Eye (tissue), 1 donor: ENCODE measurements at regions not wholly inside any gene's neighbourhood (a gene's known extent, or its start where the extent isn't known, plus 50 kb on each side); places are given as distances from the start of the nearest gene placed in this dataset.
"Not testable (repeated sequence)": the region's sequence is repeated elsewhere in the genome, so short reads cannot be mapped to it uniquely, and the experiment has no call there.

Source experiments
- DNase-seq: peaks from one replicate; pipeline ENCODE4 v3.0.0-alpha.2; 2015

DNA sequence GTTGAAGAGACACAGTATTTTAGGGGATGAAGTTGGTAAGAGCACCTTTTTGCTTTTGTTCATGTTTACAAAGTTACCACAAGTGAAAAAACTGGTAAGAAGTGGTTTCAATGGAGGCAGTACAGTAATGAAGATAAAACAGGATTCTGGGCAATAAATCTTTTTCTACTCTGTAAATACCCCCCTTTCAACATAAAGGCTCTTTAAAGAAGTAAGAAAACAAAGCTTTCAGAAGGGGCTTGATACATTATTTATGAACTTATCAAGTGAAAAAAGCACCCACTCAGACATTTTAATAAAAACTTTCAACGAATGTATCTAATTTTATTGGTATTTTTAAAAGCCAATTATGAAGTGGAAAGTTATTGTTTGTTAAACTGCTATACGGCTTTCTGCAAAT is 522.9 kb downstream of the ZEB2 start:
- no peak for DNase-seq

DNA sequence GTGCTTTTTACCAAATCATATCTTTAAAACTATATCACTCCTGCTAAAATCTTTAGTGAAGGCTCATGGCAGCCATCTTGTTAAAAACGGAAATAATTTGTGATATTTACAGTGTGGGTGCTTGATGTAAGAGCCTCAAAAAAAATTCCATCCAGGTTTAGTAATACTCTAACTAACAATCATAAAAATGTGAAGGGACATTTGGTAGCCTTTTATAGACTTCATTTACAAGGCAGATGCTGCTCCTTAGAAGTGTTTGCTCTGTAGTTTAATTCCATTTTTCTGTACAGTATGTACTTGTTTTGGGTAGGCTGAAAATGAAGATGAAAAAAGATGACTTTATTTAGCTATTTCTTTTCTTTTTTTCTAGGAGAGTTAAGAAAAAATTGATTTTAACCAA is 525.0 kb downstream of the ZEB2 start:
- no peak for DNase-seq

DNA sequence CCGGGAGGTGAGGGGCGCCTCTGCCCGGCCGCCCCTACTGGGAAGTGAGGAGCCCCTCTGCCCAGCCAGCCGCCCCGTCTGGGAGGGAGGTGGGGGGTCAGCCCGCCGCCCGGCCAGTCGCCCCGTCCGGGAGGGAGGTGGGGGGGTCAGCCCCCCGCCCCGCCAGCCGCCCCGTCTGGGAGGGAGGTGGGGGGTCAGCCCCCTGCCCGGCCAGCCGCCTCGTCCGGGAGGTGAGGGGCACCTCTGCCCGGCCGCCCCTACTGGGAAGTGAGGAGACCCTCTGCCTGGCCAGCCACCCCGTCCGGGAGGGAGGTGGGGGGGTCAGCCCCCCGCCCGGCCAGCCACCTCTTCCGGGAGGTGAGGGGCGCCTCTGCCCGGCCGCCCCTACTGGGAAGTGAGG is 528.3 kb downstream of the ZEB2 start:
- not testable (repeated sequence) for DNase-seq

DNA sequence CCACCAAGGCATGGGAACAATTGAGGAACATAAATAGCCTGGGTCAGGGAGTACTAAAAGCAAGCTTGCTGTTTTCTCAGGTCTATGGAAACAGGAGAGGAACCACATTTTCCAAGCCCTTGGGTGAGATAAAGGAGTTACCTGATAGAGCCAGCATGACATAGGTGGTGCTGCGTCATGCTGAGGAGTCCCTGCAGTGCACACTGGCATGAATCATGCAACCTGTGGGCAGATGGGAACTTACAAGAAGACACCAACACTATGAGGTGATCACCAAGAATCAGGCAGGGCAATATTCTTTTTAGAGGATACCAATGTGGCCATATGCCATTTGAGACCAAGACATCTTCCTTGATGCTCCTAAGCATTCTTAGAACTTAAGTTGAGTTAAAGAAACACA is 531.8 kb downstream of the ZEB2 start:
- DNase-seq: no peak

DNA sequence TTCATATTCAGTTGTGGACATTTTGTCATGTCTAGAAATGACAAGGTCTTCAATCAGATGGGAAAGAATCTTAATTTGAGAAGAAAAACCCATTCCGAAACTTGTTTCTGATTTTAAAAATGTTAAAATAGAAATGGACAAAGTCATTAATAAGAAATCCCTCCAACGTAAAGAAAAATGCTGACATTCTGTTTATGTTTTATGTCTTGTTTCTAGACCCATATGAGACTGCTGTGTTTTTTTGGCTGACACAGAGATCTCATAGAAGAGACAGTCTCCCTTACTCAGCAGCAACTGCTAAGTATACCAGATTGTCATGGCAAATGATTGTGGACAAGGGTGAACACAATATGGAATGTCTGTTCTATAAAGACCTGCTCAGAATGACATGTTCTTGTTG is 538.5 kb downstream of the ZEB2 start:
- no peak for DNase-seq

DNA sequence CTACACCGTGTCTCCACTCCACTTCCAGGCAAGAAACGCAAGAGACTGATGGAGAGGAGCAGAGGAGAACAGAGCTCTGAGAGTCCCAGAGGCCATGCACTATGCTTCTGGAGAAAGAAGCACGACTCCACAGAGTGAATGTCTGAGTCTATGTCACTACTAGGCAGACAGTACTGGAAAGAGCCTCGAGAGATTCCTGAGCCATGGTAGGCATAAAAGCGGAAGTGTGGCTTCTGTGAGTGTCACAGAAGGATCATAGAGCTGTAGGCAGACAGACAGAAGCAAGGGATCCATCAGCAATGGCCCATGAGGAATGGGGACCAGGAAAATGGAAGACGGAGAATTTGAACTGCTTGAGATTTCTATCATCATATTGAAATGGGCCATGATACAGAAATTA is 542.6 kb downstream of the ZEB2 start:
- no peak for DNase-seq

DNA sequence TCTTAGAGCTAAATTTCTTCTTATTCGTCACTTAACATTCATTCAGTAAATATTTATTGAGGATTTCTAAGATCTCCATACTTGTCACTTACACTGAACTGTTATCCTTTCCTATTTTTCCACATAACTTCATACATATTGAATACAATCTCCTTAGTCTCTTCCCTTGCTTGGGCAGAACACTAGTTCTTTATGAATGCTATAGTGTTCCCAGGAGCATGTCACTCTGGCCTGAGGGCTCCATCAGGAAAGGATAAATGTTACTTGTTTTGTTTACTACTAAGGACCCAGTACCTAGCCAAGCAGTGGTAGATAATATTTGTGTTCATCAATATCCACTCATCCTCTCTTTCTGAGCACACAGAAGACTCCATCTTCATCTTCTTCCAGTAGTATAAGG is 544.7 kb downstream of the ZEB2 start:
- DNase-seq: no peak

DNA sequence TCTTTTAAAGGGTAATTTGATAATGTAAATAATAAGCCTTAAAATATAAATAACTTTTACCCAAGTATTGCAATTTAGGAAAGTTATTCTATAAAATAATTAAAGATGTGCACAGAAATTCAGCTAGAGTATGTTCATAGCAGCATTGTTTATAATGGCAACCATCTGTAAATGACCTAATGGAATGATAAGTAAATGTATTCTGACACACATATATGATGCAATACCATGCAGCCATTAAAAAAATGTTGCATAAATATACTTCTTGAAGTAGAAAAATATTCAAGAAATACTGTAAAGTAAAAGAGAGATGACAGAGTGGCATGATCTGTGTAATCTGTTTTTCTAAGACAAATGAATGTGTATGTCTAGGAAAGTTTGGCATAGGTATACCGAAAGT is 545.7 kb downstream of the ZEB2 start:
- no peak for DNase-seq

DNA sequence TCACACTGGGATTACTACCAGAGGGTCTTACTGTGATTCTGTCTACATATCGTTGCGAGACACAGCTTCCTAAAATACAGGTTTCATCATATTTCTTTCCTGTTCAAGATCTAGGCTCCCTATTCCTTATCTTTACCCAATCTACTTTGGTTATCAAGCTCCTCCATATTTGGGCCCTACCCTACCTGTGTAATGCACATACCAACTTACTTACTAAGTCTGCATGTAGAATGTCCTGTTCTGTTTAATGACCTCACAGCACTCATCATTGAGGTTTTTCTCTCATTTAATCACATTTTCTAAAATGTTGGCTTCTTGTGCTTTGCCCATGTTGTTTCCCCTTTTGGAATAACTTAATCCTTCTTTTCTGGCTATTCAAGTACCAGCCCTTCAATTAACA is 551.1 kb downstream of the ZEB2 start:
- no peak for DNase-seq

DNA sequence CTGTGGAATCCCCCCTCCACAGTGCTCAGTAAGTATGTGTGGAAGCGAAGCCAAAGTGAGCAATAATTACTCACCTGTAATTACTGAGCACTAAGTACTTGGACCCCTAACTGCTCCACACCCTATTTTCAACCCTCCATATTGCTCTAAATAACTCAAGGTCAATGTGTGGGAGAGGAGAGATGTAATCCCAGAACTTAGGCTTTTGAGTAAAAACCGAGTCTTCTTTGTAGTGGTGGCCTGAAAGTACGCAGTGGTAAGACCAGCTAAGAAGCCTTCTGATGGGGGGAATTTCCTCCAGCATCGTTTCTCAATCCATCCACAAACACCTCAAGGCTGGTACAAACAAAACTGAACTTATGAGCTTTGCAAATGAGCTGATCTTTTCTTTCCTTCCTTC is 551.6 kb downstream of the ZEB2 start:
- DNase-seq: no peak

DNA sequence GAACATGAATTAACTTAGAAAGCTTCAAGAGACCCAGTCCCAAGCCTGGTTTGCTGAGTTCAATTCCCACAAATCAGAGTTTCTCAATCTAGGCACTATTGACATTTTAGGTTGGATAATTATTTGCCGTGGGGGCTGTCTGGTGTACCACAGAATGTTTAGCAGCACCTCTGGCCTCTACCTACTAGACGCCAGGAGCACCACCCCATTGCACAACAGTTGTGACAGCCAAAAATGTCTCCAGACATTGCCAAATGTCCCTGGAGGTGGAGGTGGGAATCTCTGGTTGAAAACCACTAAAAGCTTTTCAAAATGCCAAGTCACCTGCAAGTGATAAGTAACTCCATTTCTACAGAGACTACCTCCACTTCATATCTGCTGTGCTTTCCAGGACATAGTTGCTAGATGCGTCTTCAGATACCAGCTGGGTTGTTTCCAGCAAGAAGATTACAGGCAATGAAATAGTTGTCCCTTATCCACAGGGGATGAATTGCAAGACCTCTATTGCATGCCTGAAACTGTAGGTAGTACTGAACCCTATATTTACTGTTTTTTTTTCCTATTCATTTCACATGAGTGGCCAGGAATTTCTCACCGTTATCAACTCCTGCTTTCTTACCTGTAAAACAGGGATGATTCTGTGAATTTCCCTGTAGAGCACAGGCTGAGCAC is 554.3 kb downstream of the ZEB2 start:
- DNase-seq: no peak

DNA sequence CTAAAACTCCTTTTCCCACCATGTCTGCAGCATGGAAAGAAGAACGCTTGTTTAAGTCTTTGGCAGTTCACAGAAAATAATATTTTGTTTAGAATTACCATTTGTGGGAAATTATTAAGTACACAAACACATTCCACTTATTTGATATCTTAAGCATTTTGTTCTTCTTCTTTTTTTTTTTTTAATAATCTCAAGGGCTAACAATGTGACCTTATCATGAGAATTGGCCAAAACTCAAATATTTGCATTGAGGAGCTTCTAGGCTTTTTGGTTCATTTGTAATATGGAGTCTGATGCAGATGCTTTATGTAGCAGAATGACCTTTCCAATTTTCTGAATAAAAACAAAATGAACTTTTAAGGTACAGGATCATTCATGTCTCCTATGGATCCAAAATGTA is 555.0 kb downstream of the ZEB2 start:
- no peak for DNase-seq

DNA sequence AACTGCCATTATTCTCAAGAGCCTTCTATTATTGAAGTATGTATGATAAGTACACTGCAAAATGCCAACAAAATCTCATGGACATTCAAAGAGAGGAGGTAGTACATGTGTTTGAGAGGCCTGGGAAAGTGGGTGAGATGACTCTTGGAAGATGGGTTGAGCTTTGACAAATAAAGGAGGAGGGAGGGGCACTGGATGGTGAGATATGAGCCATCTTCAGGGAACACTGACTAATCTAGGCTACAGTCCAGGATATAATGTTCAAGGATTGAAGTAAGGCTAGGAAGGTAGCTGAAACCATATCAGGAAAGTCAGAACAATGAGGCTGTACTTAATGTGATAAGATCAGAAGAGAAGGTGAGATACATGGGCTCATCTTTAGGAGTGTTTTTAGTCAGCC is 559.7 kb downstream of the ZEB2 start:
- no peak for DNase-seq

DNA sequence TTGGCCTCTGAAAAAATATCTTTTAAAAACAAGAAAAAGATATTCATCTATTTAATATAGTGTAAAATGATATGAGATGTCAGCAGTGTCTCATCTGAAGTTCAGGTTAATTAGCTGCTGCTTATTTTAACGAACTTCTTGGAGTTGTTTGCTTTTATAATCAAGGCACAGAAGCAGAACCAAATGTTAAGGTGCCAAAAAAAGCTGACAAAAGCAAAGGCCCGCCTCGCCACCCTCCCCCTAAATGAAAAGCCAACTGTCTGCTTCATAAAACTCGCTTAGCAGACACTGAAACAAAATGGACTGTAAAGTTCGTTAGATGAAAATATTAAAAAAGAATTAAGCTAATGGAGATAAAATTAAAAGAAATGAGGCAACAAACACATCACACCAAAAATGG is 562.6 kb downstream of the ZEB2 start:
- no peak for DNase-seq

DNA sequence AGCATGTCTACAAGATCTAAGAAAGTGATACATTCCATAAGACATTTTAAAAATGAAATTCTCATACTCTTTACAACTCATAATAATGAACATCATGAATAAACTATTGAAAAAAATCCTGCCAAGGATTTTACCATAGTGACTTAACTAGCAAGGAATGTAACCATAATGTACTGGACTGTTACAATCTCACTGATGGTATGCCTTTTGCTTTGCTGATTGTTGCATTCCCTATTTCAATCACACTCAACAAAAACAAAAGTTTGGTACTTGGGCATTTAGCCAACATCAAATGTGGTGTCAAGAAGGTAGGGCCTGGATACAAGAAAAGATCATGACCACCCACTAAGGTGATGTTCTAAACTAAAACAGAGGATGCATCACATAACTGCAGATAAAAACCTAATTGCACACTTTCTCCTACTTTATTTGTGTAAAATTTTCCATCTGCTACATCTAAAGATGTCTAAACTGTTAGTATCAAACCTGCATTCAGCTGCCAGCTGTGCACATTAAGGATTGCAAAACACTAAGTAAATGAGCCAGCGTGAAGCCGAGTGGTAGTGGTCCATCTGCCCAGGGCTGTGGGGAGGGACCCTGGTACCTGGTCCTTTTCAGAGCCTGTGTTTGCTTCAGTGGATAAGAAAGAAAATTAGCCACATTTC is 564.4 kb downstream of the ZEB2 start:
- no peak for DNase-seq

DNA sequence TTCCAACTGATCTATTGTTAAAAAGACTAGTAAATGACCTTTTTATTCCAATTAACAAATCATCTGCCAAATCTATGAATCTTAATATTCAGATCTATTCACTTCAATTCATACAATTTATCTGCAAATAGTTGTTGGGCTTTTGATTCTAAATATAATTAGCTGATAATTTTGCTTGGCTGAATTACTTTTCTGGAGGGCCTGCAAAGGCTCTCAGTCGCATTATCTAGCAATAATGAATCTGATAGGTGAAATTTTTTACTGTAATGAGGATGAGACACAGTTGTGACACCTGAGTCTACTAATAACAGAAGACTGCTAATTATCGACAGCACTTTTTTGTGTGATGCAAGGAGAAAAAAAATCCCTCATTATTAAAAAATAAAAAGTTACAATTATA is 565.1 kb downstream of the ZEB2 start:
- no peak for DNase-seq

DNA sequence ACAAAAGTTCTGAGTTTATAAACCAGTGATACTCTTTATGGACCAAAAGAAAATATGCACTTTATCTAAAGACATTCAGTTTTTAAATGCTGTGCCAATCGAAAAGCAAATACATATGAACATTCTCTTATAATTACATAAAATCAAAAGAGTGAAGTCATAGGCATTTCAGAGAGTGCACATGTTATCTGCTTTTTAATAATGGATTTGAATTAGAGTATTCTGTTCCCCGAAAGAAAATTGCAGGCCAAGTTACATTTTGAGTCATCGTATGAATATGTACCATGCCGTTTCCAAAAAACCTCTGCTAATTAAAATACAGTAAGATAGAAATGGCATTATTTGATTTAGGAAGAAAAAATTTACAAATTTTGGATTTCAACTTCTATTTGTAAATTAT is 565.7 kb downstream of the ZEB2 start:
- no peak for DNase-seq

DNA sequence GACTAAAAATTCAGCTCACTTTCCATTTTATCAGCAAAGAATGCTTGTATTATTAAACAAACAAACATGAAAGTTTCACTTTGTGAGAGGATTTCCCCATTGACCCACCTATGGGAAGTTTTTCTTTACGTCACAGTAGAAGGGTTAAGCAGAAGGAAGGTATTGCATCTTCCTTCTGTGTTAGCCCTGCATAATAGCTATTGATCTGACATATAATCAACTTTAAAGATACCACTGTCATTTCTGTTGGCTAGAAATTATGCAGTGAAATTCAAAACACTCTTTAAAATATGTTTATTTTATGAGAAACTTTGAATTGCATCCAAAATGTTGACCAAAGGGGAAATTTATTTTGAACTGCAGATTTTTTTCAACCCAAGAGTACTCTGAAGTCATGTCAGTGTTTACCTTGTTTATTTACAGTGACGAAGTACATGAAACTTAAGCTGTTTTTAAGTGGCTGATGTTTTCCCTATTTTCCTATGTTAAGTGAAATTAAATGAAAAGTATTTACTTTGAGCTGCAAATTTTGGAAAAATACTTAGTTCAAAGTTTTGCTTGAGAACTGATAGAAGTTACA is 566.4 kb downstream of the ZEB2 start:
- DNase-seq: no peak

DNA sequence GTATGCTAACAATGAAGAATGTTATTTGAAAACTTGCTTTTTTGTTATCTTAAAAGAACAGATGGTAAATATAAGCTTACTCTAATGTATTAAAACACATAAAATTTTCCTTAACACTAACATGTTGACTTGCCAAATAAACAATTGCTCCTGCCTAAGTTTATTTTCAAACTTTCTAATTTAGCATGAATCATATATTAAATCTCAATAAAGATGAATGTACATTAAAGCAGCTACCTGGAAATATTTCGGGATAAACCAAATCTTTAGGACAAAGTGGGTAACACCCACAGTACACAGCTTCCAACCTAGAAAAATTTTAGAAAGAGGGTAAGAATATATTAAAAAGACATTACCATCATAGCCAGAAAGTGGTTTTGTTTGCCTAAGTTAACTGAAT is 567.4 kb downstream of the ZEB2 start:
- no peak for DNase-seq

DNA sequence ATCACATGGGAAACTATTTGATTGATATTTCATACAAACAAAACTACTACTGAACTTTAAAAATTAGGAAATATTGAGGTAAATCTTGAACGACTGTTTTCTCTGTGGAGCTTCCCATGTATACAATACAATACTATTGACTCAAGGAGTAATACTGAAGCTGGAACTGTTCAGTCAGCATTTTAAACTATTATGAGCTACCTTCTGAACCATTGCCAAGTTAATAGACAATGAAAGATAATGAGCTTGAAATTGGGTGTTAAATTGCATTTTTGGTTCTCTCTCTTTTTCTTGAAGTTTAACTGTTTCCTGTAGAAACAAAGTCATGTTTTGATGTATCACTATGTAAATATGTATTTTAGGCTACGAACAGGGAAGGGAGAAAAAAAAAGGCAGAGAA is 569.2 kb downstream of the ZEB2 start:
- no peak for DNase-seq

DNA sequence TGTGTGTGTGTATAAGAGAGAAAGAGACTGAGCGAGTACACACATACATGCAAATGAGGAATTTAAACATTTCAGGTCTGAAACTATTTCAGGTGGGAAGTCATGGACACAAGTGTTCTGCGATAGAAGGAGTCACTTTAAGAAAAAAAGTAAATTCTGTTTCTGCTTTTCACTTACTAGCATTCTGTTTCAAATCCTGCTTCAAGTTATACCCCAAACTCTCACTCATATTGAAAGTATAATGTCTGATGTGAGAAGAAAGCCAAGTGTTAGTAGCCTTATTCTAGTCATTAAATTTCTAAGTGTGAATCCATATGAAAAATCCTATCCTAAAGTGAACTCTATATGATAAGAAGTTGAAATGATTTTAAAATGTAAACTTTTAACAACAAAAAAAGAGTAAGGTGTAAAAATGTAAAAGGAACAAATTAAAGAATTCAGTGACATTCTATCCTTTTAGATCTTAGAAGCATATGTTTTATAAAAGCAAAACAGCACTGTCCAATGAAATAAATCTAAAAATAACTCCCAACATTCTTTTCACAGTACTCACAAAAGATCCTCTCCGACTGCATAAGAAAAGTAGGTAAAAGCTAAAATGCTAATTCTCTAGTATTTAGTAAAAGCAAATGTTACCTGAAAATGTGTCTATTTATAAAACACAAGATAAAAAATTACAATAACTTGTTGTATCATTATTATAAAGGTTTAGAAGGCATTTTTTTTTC is 570.6 kb downstream of the ZEB2 start:
- no peak for DNase-seq

DNA sequence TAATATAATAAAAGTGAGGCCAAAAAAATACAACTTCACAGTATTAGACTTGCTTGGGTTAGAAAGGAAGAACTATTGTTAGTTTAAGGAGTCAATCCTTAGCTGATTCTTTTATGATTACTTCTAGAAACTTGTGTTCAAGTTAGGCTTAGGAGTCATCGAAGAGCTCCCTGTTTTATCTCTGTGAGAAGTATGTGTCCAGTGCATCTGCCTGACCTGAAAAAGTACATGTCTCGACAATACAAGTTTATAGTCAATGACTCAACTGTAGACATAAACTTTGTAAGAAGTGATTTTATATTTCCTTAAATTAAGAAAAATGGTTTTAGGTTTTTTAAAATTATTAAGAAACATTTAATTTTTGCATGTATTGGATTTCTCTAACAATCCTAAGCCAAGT is 571.2 kb downstream of the ZEB2 start:
- no peak for DNase-seq

DNA sequence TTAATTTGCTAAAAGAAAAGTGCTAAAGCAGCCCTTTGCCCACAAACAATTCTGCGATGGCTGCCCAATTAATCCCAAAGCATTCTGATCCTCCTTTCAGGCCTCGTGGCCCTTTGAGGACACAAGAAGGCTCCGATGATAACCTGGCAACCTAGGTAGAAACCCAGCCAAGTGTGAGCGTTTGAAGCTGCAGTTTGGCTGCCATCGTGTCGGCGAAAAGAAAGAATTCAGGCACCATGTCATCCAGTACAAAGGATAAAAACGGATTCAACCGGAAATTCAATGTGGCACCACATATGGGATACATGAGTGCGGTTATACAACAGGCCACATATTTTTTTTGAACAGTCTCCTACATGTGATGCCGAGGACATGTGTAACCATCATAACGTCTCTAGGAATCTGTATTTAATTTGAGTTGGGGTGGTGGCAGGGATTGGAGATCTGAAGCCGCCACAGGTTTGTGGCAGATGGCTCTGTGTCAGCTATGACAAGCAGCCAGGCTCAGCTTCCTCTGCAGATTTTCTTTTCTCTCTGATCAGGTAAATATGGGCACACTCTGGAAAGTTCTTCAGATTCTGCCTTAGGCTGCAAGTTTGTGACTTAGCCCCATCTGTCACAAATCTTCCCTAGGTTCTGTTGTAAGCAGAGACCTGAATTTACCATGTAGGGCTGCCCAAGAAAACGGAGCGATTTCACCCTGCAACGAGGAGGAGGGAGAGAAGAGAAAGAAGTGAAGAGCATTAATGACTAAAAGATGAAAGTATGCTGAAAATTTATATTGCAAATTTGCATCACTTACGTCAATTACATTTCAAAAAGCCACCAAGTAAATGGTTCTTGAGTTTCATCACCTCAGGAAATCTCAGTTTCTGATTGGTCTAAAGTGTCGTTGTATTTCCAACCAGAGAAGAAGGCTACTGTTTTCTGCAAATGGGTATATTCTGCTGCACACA is 573.2 kb downstream of the ZEB2 start:
- DNase-seq: no peak
